DMS 273 (cell line): ENCODE measurements at regions not wholly inside any gene's neighbourhood (a gene's known extent, or its start where the extent isn't known, plus 50 kb on each side); places are given as distances from the start of the nearest gene placed in this dataset.

Experiments
- DNase-seq: peaks from one replicate; lab custom pipeline; 2025; ENCODE audit not compliant: unreplicated experiment; lab: John Stamatoyannopoulos, UW

DNA sequence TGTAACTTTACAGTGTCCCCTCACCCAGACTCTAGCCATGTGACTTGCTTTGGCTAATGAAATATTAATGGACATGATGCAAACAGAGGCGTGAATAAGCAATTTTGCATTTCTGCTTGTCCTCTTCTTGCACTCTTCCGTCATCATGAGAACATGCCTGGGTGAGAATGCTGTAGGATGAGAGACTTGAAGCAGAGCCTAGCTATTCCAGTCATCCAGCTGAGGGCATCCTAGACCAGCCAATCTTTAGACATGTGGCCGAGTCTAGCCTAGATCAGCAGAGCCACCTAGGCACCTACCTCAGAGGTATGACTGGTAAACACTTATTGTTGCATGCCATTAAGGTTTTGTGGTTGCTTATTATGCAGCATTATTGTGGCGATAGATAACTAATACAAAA, 450.5 kb upstream of the AZI2 start:
- DNase-seq, result no peak

DNA sequence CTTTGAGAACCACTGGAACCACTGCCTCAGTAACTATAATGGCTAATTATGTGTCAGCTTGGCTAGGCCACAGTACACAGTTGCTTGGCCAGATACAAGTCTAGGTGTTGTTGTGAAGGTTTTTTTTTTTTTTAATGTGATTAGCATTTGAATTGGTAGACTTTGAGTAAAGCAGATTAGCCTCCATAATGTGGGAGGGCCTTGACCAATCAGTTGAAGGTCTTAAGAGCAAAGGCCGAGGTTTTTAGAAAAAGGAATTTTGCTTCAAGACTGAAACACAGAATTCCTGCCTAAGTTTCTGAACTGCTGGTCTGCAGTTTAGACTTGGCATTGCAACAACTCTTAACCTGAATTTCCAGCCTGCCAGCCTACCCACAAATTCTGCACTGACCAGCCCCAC, 451.6 kb upstream of the AZI2 start:
- DNase-seq, result no peak

DNA sequence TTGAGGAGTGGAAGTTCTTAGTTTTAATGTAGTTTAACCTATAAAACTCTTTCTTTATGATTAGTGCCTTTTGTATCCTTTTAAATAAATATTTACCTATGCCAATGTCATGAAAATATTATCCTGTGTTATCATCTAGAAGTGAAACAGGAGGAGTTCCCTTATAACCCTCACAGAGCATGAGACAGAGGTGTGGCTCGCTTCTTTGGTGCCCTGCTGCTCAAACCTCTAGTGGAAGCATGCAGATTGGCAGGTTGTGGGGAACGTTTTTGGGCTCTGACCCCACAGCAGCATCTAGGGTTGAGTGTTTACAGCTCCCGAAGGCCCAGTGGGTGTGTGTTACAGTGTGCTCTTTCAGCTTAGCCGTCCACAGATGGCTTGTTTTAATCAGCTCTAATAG, 459.4 kb upstream of the AZI2 start:
- DNase-seq, result no peak

DNA sequence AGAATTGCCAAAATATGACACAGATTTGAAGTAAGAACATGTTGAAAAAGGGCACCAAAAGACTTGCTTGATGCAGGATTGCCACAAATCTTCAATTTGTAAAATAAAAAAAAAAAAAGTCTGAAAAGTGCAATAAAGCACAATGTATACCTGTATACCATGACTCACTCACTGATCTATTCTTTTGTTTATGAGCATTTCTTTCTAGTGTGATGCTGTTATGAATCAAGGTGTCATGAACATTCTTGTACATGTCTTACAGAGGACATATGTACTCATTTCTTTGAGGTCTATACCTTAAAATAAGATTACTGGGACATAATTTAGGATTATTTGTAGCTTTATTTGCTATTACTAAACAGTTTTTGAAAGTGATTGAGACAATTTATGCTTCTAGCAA, 464.9 kb upstream of the RBMS3 start:
- DNase-seq, result no peak

DNA sequence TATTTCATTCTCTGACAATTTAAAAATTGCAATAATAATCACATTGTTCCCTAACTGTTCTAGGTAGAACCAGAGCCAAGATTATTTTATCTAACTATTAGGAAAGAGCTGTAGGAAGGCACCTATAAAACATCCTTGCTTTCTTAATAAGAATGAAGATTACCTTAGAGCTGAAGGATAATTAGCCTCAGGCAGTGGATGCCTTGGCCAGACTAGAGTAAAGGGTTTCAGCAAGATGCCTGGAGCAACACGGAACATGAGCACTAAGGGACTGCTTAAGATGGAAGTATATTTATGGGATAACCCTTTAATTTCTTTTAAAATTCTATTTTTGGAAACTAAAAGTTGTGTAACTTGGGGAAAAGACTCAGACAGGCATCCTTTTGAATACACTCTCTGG, 456.6 kb upstream of the RBMS3 start:
- no peak for DNase-seq

DNA sequence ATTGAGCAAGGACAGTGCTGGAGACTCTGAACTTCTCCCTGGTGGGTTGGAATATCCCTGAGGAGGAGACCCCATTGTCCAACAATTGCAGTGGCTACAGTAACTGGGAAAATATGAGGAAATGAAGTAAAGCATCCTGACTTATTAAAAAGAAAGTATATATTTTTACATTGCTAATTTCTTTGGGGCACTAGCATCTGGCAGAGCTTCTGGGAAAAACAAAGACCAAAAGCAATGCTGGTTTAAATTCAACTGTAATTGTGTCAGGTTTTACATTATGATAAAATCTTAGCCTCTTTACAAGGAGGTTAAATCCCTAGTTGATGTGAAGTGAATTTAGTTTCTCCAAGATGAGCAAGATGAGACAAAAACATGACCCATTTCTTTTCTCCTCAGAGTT, 454.0 kb upstream of the RBMS3 start:
- no peak for DNase-seq

DNA sequence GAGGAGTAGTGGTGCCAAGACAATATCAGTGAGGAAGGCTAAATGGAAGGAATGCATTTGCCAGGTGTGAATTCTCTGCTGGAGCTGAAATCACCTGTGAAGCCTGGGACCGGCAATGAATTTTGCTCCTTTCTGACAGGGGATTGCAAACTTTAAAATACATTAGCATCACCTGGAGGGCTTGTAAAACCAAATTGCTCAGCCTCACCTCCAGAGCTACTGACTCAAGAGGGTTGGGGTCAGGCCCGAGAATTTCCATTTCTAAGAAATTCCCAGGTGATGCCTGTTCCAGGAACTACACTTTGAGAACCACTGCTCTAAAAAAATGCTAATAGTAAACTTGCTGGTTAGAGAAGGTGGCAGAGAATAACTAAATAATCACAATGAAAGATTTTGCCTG, 445.6 kb upstream of the RBMS3 start:
- DNase-seq, result no peak

DNA sequence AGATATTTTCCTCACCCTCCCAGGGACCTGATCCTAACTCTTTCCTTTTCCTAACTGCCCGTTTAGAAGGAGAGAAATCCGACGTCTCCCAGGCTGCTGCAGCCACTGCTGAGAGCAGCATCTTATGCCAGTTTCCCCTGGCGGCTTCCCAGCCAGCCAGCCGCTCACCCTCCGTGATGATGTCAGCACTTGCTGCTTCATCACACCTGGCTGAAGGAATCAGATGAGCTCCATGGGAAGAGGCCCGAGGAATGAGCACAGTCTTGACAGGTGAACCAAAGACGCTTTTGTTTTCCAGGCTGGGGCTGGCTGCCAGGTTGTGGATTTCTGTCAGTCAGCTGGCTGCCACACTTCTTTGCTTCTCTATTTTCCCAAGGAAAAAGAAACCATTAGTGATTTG, 445.1 kb upstream of the RBMS3 start:
- DNase-seq, result peak; percentile 37

DNA sequence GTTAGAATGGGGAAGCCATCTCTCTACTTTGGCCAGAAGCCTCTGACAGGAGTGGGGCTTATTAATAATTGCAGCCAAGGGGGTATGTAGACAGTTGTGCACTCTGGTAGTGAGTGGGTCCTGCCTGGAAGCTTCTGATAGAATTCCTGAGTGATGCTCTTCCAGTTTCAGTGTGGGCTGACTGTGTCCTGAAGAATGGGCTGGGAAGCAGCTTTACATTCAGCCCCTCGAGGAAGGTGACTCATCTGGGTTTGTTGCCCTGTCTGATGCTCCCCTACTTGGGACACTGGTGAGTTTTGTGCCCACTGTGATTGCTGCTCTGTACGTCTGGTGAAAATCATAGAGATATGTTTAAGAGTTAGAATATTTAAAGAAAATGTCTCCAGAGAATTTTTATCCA, 444.7 kb upstream of the RBMS3 start:
- DNase-seq, result no peak

DNA sequence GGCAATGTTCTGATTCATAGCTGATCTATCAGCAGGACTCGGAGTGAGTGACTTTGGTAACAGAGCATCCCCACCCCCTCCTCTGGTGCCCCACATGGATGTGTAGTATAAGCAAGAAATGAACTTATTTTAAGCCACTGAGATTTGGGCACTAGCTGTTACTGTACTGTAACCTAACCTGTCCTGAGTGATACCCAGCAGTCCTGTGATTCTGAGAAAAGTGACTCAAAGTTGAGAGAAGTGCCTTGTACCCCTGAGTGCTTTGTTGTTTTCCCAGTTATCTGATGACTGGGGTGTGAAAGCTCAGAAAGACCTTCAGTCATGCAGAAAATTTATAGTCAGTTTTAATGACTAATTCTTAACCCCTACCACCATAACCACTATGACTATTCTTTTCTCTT, 439.9 kb upstream of the RBMS3 start:
- DNase-seq, result no peak

DNA sequence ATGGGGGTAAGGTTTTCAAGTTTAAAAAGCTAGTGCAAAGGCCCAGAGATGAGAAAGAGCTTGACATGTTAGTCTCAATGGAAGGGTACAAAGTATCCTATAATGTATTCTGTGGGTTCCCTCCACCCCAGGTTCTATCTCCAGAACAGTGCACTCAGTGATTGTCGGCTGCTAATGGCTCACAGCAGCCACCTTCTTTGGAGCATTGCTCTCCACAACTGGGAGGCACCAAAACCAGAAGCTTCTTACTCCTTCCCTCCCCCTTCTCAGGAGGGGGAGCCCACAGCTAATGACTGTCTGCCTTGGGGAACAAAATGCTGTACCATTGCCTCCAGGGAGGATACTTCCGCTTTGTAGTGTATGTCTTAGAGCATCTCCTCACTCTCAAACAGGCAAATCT, 439.4 kb upstream of the RBMS3 start:
- no peak for DNase-seq

DNA sequence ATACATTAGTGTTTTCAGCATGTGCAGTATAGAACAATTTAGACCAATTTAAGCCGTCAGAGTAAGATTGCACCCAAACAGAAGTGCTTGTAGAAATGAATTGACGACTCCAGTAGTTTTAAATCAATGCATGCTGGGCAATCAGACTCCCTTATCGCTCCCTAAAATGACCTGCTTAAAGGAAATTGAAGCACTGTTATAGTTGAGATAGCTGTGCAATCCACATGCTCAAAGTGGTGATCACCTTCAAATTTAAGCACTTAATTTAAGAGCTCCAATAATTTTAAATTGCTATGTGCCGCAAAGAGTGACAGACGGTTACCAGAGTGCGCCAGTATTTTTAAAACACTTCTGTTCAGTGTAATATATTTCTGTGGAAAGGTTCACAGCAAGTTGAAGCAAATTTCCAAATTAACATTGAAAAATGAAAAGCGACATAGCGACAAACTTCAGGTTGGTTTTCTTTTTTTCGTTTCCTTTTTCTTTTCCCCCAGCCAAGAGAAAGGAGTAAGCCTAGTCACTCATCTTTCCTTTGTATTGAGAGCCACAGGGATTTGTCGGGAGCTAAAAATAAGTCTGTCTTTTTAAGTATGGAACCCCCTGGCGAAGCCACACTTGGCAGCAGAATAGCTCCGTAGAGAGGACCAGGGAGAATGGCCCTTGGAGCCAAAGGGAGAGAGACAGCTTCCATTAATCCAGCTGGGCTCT, 436.4 kb upstream of the RBMS3 start:
- no peak for DNase-seq

DNA sequence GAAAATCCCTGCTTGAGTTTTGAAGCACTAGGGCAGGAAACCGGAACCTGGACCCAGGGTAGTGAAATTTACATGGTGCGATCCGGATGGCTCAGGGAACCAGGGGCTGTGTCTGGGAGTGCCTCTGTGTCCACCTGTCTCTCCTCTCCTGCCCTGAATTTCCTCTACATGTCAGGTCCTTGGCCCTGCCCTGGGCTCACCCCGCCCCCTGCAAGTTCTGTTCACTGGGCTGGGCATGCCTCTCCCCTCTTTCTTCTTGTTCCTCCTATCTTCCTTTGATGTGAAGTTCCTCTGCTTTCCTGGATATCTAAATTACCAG, 435.9 kb upstream of the RBMS3 start:
- DNase-seq, result no peak

DNA sequence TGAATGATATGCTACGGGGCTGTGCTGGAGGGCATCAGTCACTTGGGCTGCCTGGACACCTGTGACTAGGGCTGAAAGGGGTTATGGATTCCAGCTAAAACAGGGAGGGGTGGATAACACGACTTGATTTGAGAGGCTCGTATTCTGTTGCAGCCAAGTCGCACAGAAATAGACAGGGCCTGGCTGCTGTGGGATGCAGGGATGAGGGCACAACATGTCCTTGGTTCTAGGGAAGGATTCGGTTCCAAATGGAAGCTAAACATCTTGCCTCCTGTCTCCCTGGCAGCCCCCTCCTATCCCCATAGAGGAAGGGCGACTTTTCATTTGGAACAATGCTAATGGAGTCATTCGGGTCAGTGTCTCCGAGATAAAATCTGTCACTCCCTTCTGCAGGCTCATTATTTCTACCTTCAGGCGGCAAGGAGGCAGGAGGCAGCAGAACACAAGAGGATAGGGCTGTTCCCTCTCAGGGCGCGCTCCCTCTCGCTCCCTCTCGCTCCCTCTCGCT, 433.8 kb upstream of the RBMS3 start:
- DNase-seq, result no peak

DNA sequence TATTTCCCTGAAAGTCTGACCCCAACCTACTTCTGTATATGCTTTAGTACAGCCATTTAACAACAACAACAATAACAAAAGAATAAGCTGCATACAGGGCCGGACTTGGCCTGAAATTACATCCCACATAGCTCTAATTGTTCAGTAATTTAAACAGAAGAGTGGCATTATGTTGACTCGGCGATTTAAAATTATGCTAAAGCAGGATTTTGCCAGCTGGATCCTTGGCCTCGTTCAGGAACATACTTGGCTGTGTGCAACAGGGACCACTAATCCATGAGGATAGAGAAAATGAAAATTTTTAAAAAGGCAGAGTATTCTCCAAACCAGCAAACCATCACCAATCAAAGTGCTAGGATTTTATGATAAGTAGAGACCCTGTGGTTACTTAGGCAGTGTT, 433.1 kb upstream of the RBMS3 start:
- DNase-seq, result no peak

DNA sequence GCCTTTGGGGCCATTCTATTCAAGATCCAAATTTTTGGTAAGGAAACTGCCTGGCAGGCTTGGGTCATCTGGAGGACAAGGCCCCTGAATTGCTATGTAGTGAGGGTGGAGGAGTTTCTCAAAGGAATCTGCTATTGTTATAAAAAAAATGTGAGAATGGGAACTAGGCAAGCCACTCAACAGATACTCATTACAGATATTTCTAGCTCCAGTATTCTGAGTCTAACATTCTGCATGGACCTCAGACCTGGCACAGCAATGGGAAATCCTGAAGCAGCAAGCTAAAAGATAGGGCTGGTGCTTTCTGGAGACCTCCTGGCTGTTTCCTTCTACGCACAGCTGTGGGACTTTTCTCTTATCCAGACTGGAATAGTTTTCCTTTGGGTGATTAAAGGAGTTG, 430.7 kb upstream of the RBMS3 start:
- DNase-seq, result no peak

DNA sequence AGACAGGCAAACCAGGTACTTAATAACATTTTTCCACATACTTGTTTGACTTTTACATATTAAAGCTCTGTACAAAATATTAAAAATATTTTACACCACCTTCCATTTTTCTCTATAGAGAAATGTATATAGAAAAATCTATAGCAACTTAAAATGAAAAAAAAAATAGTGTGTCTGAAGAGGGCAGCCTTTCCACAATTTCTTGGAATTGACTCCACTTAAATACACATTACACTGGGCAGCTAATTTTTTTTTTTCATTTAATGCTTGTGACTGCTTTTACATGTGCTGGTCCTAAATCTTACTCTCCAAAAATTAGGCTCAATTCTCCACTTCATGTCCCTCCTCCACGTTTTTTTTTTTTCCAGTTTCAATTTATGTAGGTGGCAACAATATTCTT, 427.0 kb upstream of the RBMS3 start:
- no peak for DNase-seq

DNA sequence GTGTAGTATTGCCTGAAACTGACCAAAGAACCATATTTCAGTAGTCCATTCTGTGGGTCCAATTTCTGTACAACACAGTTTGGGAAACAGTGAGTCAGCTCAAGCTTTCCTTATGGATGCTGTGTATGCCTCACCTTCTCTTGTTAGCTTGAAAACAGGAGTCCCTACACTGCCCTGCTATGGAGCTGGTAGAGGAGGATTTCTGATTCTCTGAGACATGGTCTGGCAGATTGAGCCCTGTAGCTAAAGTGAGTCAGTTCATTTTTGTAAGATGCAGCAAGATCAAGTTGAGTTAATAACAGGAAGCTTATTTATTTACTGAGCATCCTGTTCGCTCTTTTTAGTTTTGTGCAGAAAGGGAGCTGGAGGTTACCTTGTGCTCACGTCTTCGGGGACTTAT, 424.1 kb upstream of the RBMS3 start:
- DNase-seq, result no peak

DNA sequence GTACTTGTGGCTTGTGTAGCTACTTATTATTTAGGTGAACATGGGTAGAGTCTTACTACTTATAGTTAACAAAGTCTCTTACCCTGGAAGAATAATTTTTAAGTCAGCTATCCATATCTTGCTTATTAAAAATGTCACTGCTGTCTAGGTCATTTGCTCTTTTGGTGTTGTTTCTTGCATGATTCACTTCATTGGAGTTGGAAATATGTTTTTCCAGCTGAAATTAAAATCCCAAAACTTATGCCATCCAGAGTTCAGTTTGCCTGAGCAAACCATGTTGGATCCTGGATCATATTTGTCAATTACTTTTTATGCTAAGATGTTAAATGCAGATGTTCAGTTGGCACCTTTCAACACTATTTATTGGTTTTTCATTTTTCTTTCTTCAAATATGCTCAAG, 421.0 kb upstream of the RBMS3 start:
- no peak for DNase-seq

DNA sequence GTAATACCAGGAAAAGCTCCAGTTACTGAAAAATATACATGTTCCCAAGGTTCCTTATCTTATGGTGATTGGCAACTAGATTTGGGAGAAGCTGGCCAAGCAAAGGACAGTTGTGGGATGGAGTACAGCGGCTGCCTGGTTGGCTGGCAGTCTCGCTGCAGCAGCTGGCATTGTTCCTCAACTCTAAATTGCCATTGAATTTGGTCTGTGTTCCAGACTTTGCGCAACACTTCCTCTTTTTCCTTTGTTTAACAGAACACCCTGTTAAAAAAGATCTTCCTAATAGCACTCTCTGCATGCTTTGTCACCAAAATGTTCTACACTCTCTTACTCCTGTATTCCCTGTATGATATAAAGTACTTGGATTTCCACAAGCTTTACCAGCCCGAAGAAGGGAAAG, 420.6 kb upstream of the RBMS3 start:
- DNase-seq, result no peak

DNA sequence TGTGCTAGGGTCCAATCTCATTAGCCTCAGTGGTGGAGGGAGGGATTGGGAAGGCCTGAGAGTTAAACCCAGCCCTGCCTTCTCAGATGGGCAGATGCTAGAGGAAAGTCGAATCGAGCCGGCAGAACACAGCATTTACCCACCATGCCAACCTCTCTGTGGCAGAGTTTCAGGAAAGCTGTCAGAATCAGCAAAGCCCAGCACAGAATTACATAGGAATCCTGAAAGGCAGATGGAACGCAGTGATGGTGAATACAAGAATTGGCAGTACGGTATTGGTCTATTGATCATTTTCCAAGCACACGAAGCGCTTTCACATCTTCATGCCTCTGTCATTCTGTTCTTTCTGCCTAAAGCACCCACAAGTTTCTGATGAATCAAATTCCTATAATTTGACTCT, 417.7 kb upstream of the RBMS3 start:
- DNase-seq, result no peak

DNA sequence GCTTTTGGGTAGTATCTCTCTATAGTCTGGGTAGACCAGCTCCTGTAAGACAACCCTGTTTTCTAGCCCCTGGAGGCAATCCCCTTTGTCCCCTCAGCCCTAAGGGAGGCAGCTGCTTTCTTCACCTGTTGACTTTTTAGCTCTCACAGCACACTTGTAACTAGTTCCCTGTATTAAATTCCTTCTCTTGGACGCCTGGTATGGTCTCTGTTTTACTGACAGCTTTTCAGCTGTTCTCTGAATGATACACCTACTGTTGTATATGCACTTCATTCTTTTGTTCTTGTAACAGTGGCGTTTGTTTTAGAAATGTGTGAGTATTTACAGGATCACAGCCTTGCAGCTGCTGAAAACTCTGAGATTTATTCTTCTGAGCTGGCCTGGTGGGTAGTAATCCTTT, 413.0 kb upstream of the RBMS3 start:
- no peak for DNase-seq

DNA sequence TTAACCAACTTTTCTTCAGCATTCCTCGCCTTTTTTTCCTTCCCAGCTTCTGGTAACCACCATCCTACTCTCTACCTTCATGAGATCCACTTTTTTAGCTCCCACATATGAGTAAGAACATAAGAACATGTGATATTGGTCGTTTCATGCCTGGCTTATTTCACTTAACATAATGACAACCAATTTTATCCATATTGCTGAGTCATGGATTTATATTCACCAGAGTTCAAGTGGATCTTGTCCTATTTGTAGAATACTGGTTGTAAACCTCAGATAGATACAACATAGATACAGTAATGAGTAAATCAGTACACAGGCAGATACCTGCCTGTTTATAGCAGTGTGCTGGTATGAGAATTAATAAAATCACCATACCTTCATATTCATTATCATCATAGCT, 412.0 kb upstream of the RBMS3 start:
- no peak for DNase-seq

DNA sequence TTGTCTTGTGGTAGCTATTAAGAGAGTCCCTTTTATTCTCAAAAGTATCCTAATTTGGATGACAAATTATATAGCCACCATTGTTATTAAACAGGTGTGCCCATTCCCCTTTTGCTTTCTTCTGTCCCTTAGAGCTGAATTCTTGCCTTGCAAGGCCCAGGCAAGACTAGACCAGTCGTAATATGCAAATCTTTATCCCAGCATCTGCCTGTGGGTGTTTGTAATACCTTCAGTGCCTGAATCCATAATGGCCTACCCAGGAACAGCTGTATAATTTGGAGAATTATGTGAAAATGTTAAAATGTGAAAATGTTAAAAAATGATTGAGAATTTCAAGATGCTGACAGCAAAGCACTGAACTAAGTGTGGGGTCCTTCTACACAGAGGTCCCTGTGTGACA, 403.0 kb upstream of the RBMS3 start:
- peak; percentile 2 for DNase-seq
